GM23338 (cell line): ENCODE measurements at regions not wholly inside any gene's neighbourhood (a gene's known extent, or its start where the extent isn't known, plus 50 kb on each side); places are given as distances from the start of the nearest gene placed in this dataset.

Experiments used
- ATAC-seq: fragments of 200-7000 bp; cut with Tn5 transposase; 3 replicates; pipeline ENCODE4 v1.9.1; 2020
- DNase-seq: peaks from one replicate; pipeline ENCODE4 v3.0.0-alpha.2; 2015; ENCODE audit warnings: low spot score
- H2AFZ ChIP-seq: fragments of 200-600 bp; sonication (generic); 2 replicates; pipeline ENCODE4 v1.8.0; 2016; ENCODE audit warnings: antibody characterized with exemption, mild to moderate bottlenecking, moderate library complexity
- H3F3A ChIP-seq: fragments of 200-600 bp; sonication (generic); replicated peaks from 2 replicates; pipeline ENCODE4 v1.8.0; 2017; ENCODE audit warnings: antibody characterized with exemption, mixed run types, low read depth
- H3K27ac ChIP-seq: fragments of 200-600 bp; sonication (generic); 2 replicates; pipeline ENCODE4 v1.6.1; 2016; ENCODE audit warnings: low read depth
- H3K27me3 ChIP-seq: fragments of 200-600 bp; sonication (generic); 2 replicates; pipeline ENCODE4 v1.8.0; 2016; ENCODE audit warnings: mild to moderate bottlenecking, mixed run types, moderate library complexity; ENCODE audit not compliant: insufficient read depth
- H3K36me3 ChIP-seq: fragments of 200-600 bp; sonication (generic); 2 replicates; pipeline ENCODE4 v1.8.0; 2016; ENCODE audit warnings: mild to moderate bottlenecking; ENCODE audit not compliant: insufficient read depth
- H3K4me1 ChIP-seq: fragments of 200-600 bp; sonication (generic); 2 replicates; pipeline ENCODE4 v1.8.0; 2016; ENCODE audit warnings: mild to moderate bottlenecking, moderate library complexity; ENCODE audit not compliant: insufficient read depth
- H3K4me2 ChIP-seq: fragments of 200-600 bp; sonication (generic); 2 replicates; pipeline ENCODE4 v1.7.1; 2017; ENCODE audit warnings: mixed run types
- H3K4me3 ChIP-seq: fragments of 200-600 bp; sonication (generic); 2 replicates; pipeline ENCODE4 v1.6.1; 2016; ENCODE audit warnings: mixed run types
- H3K79me2 ChIP-seq: fragments of 200-600 bp; sonication (generic); replicated peaks from 2 replicates; pipeline ENCODE4 v1.8.0; 2017; ENCODE audit warnings: mild to moderate bottlenecking; ENCODE audit not compliant: insufficient read depth
- H3K9me2 ChIP-seq: fragments of 200-600 bp; sonication (generic); 2 replicates; pipeline ENCODE4 v1.8.0; 2017; ENCODE audit not compliant: insufficient read depth
- H4K20me1 ChIP-seq: fragments of 200-600 bp; sonication (generic); replicated peaks from 2 replicates; pipeline ENCODE4 v1.8.0; 2017; ENCODE audit warnings: mild to moderate bottlenecking; ENCODE audit not compliant: insufficient read depth
- H3K27ac Mint-ChIP-seq: 2 replicates; pipeline ENCODE4 v1.8.0; 2020; ENCODE audit warnings: inconsistent platforms, mild to moderate bottlenecking, moderate library complexity, mixed read lengths
- H3K27me3 Mint-ChIP-seq: 3 replicates; pipeline ENCODE4 v1.8.0; 2022; ENCODE audit warnings: low read depth, mild to moderate bottlenecking, moderate library complexity, mixed read lengths, inconsistent platforms; ENCODE audit not compliant: insufficient read depth, poor library complexity
- H3K36me3 Mint-ChIP-seq: 3 replicates; pipeline ENCODE4 v1.8.0; 2021; ENCODE audit warnings: low read depth, mild to moderate bottlenecking, inconsistent platforms, moderate library complexity, mixed read lengths
- H3K4me1 Mint-ChIP-seq: 3 replicates; pipeline ENCODE4 v1.8.0; 2020; ENCODE audit warnings: mild to moderate bottlenecking, inconsistent platforms, mixed read lengths
- H3K4me3 Mint-ChIP-seq: 3 replicates; pipeline ENCODE4 v1.8.0; 2021; ENCODE audit warnings: moderate library complexity, mild to moderate bottlenecking, inconsistent platforms, mixed read lengths
- H3K9me3 Mint-ChIP-seq: 3 replicates; pipeline ENCODE4 v1.8.0; 2020; ENCODE audit warnings: moderate library complexity, mild to moderate bottlenecking, inconsistent platforms, mixed read lengths
- CREB1 ChIP-seq: fragments of 250-450 bp; sonication (Bioruptor Pico); IDR thresholded peaks from 2 replicates; pipeline ENCODE4 v1.5.0; 2020; ENCODE audit warnings: low read depth, mild to moderate bottlenecking, moderate library complexity
- EZH2 ChIP-seq: fragments of 200-600 bp; sonication (generic); IDR thresholded peaks from one replicate; pipeline ENCODE4 v1.8.0; 2017; ENCODE audit warnings: antibody characterized with exemption, mild to moderate bottlenecking, low read depth; ENCODE audit not compliant: unreplicated experiment
- EZH2phosphoT487 ChIP-seq: fragments of 200-600 bp; sonication (generic); IDR thresholded peaks from one replicate; pipeline ENCODE4 v1.8.1; 2018; ENCODE audit warnings: antibody characterized with exemption; ENCODE audit not compliant: unreplicated experiment
- JUNB ChIP-seq: IDR thresholded peaks from one replicate; pipeline ENCODE4 v1.6.1; 2016; ENCODE audit warnings: antibody characterized with exemption; ENCODE audit not compliant: unreplicated experiment
- NANOG ChIP-seq: IDR thresholded peaks from 2 replicates; pipeline ENCODE4 v1.6.1; 2016; ENCODE audit warnings: antibody characterized with exemption, borderline replicate concordance
- ZNF114 ChIP-seq: fragments of 250-450 bp; sonication (Bioruptor Pico); IDR thresholded peaks from 2 replicates; pipeline ENCODE4 v1.5.0; 2020; ENCODE audit warnings: mild to moderate bottlenecking, moderate library complexity
- ZNF331 ChIP-seq: fragments of 250-450 bp; sonication (Bioruptor Pico); IDR thresholded peaks from 2 replicates; pipeline ENCODE4 v1.5.0; 2020; ENCODE audit warnings: low read depth, mild to moderate bottlenecking, moderate library complexity
- TF ChIP-seq, protein P1 (sequence below): IDR thresholded peaks from 2 replicates; pipeline ENCODE4 v1.6.1; 2016; ENCODE audit warnings: antibody characterized with exemption
- TF ChIP-seq, protein P2 (sequence below), 2 experiments: fragments of 200-600 bp in 1 of 2; sonication (generic) in 1 of 2; conservative IDR thresholded peaks; 2 replicates each; pipeline versions ENCODE4 v1.5.1 to v1.6.1; 2016 to 2017; ENCODE audit warnings: antibody characterized with exemption in 2 of 2, low read depth in 2 of 2, mild to moderate bottlenecking in 2 of 2, moderate library complexity in 1 of 2
- TF ChIP-seq, protein P3 (sequence below): fragments of 250-450 bp; sonication (Bioruptor Pico); IDR thresholded peaks from 2 replicates; pipeline ENCODE4 v1.5.0; 2020; ENCODE audit warnings: mild to moderate bottlenecking, moderate library complexity
- TF ChIP-seq, protein P4 (sequence below): IDR thresholded peaks from one replicate; pipeline ENCODE4 v1.6.1; 2018; ENCODE audit warnings: antibody characterized with exemption; ENCODE audit not compliant: unreplicated experiment

DNA sequence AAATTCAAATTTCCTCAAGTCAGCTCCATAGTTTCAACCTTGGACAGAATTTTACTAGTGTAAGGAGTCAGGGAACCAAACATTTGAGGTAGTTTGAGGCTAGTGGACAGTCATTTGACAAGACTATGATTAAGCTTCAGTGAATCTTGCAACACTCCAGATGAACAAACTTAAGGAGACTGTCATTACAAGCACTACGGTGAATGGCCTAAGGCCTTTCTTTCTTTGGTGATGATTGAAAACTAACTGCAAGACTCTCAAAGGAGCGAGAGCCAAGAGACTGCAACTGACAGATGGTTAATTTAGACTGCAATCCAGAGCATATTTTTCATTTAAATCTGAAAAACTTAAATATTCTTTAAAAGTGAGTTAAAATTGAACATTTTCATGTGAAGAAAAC lies 272.3 kb upstream of the NECTIN3 start:
- Histone ChIP-seq H4K20me1 (no peaks in the 10 kb centered on the region), H3K79me2 (no peaks in the 10 kb centered on the region), H2AFZ (no peak overlapping the region), H3K27ac (no peak overlapping the region), H3K4me2 (no peak overlapping the region), H3K9me2 (no peaks in the 10 kb centered on the region), H3F3A (no peaks in the 10 kb centered on the region), H3K27me3 (no peaks in the 10 kb centered on the region), H3K36me3 (no peaks in the 10 kb centered on the region), H3K4me1 (no peaks in the 10 kb centered on the region), H3K4me3 (no peak overlapping the region)
- ATAC-seq (no peak), DNase-seq (no peak)
- Mint-ChIP-seq H3K36me3 (no peaks in the 10 kb centered on the region), H3K27me3 (no peaks in the 10 kb centered on the region), H3K27ac (no peak overlapping the region), H3K4me1 (no peaks in the 10 kb centered on the region), H3K4me3 (no peak overlapping the region), H3K9me3 (no peaks in the 10 kb centered on the region)
- TF ChIP-seq EZH2 (no peak), NANOG (no peak), CREB1 (CRISPR knock-in tag) (no peak), JUNB (no peak), ZNF114 (no peak), EZH2phosphoT487 (no peak)
- TF ChIP-seq, protein P1, sequence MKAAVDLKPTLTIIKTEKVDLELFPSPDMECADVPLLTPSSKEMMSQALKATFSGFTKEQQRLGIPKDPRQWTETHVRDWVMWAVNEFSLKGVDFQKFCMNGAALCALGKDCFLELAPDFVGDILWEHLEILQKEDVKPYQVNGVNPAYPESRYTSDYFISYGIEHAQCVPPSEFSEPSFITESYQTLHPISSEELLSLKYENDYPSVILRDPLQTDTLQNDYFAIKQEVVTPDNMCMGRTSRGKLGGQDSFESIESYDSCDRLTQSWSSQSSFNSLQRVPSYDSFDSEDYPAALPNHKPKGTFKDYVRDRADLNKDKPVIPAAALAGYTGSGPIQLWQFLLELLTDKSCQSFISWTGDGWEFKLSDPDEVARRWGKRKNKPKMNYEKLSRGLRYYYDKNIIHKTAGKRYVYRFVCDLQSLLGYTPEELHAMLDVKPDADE: no peak

DNA sequence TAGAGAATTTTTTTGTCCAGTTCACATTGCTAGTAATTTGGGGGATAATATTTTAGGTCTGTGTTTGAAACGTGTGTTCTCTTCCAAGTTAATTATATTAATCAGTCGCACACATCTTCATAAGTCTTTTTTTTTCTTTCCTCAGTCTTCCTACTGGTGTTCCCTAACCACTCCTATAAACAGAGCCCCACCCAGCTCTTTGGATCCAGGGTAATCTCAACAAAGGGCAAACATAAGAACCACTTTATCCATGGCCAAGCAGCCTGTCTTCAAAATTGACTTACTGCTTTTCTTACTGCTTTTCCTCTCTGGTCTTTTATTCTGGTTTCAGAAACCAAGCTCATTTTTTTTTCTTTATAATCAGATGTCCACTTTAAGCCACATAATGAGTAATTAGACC lies 266.8 kb upstream of the NECTIN3 start:
- no peaks in the 10 kb centered on the region for H3K27me3 Mint-ChIP-seq
- Histone ChIP-seq H3K79me2 (no peaks in the 10 kb centered on the region), H2AFZ (peak overlapping the region; percentile 38), H3K27ac (no peak overlapping the region), H3K4me3 (no peak overlapping the region), H3K4me1 (no peaks in the 10 kb centered on the region), H3K9me2 (no peaks in the 10 kb centered on the region), H3K27me3 (no peaks in the 10 kb centered on the region), H3F3A (no peaks in the 10 kb centered on the region), H4K20me1 (no peaks in the 10 kb centered on the region), H3K36me3 (no peaks in the 10 kb centered on the region), H3K4me2 (no peak overlapping the region)
- no peak for ATAC-seq
- DNase-seq: no peak
- no peaks in the 10 kb centered on the region for H3K36me3 Mint-ChIP-seq
- TF ChIP-seq EZH2phosphoT487 (no peak), ZNF331 (CRISPR knock-in tag) (no peak), ZNF114 (no peak)
- TF ChIP-seq, protein P2, sequence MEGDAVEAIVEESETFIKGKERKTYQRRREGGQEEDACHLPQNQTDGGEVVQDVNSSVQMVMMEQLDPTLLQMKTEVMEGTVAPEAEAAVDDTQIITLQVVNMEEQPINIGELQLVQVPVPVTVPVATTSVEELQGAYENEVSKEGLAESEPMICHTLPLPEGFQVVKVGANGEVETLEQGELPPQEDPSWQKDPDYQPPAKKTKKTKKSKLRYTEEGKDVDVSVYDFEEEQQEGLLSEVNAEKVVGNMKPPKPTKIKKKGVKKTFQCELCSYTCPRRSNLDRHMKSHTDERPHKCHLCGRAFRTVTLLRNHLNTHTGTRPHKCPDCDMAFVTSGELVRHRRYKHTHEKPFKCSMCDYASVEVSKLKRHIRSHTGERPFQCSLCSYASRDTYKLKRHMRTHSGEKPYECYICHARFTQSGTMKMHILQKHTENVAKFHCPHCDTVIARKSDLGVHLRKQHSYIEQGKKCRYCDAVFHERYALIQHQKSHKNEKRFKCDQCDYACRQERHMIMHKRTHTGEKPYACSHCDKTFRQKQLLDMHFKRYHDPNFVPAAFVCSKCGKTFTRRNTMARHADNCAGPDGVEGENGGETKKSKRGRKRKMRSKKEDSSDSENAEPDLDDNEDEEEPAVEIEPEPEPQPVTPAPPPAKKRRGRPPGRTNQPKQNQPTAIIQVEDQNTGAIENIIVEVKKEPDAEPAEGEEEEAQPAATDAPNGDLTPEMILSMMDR (conservative IDR thresholded peaks at IDR 0.05; ENCODE audit: low read depth in 2 of 2): no peak
- TF ChIP-seq, protein P3, sequence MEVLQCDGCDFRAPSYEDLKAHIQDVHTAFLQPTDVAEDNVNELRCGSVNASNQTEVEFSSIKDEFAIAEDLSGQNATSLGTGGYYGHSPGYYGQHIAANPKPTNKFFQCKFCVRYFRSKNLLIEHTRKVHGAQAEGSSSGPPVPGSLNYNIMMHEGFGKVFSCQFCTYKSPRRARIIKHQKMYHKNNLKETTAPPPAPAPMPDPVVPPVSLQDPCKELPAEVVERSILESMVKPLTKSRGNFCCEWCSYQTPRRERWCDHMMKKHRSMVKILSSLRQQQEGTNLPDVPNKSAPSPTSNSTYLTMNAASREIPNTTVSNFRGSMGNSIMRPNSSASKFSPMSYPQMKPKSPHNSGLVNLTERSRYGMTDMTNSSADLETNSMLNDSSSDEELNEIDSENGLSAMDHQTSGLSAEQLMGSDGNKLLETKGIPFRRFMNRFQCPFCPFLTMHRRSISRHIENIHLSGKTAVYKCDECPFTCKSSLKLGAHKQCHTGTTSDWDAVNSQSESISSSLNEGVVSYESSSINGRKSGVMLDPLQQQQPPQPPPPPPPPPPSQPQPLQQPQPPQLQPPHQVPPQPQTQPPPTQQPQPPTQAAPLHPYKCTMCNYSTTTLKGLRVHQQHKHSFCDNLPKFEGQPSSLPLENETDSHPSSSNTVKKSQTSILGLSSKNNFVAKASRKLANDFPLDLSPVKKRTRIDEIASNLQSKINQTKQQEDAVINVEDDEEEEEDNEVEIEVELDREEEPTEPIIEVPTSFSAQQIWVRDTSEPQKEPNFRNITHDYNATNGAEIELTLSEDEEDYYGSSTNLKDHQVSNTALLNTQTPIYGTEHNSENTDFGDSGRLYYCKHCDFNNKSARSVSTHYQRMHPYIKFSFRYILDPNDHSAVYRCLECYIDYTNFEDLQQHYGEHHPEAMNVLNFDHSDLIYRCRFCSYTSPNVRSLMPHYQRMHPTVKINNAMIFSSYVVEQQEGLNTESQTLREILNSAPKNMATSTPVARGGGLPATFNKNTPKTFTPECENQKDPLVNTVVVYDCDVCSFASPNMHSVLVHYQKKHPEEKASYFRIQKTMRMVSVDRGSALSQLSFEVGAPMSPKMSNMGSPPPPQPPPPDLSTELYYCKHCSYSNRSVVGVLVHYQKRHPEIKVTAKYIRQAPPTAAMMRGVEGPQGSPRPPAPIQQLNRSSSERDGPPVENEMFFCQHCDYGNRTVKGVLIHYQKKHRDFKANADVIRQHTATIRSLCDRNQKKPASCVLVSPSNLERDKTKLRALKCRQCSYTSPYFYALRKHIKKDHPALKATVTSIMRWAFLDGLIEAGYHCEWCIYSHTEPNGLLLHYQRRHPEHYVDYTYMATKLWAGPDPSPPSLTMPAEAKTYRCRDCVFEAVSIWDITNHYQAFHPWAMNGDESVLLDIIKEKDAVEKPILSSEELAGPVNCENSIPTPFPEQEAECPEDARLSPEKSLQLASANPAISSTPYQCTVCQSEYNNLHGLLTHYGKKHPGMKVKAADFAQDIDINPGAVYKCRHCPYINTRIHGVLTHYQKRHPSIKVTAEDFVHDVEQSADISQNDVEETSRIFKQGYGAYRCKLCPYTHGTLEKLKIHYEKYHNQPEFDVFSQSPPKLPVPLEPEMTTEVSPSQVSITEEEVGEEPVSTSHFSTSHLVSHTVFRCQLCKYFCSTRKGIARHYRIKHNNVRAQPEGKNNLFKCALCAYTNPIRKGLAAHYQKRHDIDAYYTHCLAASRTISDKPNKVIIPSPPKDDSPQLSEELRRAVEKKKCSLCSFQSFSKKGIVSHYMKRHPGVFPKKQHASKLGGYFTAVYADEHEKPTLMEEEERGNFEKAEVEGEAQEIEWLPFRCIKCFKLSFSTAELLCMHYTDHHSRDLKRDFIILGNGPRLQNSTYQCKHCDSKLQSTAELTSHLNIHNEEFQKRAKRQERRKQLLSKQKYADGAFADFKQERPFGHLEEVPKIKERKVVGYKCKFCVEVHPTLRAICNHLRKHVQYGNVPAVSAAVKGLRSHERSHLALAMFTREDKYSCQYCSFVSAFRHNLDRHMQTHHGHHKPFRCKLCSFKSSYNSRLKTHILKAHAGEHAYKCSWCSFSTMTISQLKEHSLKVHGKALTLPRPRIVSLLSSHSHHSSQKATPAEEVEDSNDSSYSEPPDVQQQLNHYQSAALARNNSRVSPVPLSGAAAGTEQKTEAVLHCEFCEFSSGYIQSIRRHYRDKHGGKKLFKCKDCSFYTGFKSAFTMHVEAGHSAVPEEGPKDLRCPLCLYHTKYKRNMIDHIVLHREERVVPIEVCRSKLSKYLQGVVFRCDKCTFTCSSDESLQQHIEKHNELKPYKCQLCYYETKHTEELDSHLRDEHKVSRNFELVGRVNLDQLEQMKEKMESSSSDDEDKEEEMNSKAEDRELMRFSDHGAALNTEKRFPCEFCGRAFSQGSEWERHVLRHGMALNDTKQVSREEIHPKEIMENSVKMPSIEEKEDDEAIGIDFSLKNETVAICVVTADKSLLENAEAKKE: no peak
- TF ChIP-seq, protein P4, sequence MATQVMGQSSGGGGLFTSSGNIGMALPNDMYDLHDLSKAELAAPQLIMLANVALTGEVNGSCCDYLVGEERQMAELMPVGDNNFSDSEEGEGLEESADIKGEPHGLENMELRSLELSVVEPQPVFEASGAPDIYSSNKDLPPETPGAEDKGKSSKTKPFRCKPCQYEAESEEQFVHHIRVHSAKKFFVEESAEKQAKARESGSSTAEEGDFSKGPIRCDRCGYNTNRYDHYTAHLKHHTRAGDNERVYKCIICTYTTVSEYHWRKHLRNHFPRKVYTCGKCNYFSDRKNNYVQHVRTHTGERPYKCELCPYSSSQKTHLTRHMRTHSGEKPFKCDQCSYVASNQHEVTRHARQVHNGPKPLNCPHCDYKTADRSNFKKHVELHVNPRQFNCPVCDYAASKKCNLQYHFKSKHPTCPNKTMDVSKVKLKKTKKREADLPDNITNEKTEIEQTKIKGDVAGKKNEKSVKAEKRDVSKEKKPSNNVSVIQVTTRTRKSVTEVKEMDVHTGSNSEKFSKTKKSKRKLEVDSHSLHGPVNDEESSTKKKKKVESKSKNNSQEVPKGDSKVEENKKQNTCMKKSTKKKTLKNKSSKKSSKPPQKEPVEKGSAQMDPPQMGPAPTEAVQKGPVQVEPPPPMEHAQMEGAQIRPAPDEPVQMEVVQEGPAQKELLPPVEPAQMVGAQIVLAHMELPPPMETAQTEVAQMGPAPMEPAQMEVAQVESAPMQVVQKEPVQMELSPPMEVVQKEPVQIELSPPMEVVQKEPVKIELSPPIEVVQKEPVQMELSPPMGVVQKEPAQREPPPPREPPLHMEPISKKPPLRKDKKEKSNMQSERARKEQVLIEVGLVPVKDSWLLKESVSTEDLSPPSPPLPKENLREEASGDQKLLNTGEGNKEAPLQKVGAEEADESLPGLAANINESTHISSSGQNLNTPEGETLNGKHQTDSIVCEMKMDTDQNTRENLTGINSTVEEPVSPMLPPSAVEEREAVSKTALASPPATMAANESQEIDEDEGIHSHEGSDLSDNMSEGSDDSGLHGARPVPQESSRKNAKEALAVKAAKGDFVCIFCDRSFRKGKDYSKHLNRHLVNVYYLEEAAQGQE: no peak
- H3K4me1 Mint-ChIP-seq: no peaks in the 10 kb centered on the region
- H3K9me3 Mint-ChIP-seq: no peaks in the 10 kb centered on the region
- H3K4me3 Mint-ChIP-seq: no peak overlapping the region
- H3K27ac Mint-ChIP-seq: no peak overlapping the region
